ENCODE measurements at regions not wholly inside any gene's neighbourhood (a gene's known extent, or its start where the extent isn't known, plus 50 kb on each side); places are given as distances from the start of the nearest gene placed in this dataset.

DNA sequence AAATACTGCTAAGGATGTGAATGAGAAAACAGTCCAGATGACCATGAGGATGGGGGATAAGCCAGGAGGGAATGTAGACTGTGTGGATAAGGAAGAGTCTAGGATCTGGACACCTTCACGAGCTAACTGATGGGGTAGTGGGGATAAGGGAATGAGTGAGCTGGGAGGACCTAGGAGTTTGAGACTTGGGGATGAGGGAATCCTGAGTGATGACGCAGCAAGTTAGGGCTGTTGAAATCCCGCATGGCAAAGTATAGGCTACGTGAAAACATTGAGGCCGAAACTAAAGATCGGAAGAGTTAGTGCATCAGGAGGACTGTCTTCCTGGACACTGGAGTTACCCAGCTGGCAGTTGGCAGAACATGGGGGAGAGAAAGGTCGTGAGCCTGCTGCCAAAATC lies 129.2 kb upstream of the EEA1 start (continued):
- TF ChIP-seq JUNB (IDR thresholded peaks at IDR 0.05; ENCODE audit: unreplicated experiment) = no peak

DNA sequence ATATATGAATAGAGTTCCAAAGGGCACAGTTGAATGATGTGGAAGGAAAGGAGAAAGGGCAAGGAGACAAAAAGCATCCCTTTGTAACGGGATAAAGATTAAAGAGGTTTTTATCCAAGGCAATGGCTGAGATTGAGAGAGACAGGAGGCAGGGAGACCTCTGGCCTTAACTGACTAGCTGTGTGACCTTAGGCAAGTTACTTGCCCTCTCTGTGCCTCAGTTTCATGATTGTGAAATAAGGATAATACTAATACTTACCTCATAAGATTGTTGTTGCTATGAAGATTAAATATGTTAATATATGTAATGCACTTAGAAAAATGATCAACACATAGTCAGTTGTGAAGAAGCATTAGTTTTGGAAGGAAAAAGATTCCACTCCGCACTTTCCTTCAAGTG lies 130.2 kb upstream of the EEA1 start:
- Mint-ChIP-seq H3K4me1 (peaks cover 21% of the 10 kb centered on the region), H3K27me3 (ENCODE audit: insufficient read depth, low read depth, poor library complexity) (peaks cover 2% of the 10 kb centered on the region), H3K36me3 (ENCODE audit: low read depth) (no peaks in the 10 kb centered on the region), H3K9me3 (no peaks in the 10 kb centered on the region), H3K4me3 (no peak overlapping the region), H3K27ac (no peak overlapping the region)
- H3K27ac ChIP-seq (ENCODE audit: low read depth) = no peak overlapping the region
- H3K4me3 ChIP-seq = no peak overlapping the region
- ATAC-seq (no peak), DNase-seq (ENCODE audit: low spot score) (no peak)
- no peaks in the 10 kb centered on the region for H3K79me2 ChIP-seq (replicated peaks; ENCODE audit: insufficient read depth)
- H3K9me2 ChIP-seq (ENCODE audit: insufficient read depth) = peaks cover 7% of the 10 kb centered on the region; the same call in 1 of the 2 replicates
- no peaks in the 10 kb centered on the region for H3F3A ChIP-seq (replicated peaks; ENCODE audit: low read depth)
- H3K4me2 ChIP-seq = no peak overlapping the region
- no peaks in the 10 kb centered on the region for H3K36me3 ChIP-seq (ENCODE audit: insufficient read depth)
- H2AFZ ChIP-seq = no peak overlapping the region
- H4K20me1 ChIP-seq (replicated peaks; ENCODE audit: insufficient read depth) = no peaks in the 10 kb centered on the region
- peaks cover 13% of the 10 kb centered on the region for H3K4me1 ChIP-seq (ENCODE audit: insufficient read depth)
- H3K27me3 ChIP-seq (ENCODE audit: insufficient read depth) = no peaks in the 10 kb centered on the region
- TF ChIP-seq, protein P1, sequence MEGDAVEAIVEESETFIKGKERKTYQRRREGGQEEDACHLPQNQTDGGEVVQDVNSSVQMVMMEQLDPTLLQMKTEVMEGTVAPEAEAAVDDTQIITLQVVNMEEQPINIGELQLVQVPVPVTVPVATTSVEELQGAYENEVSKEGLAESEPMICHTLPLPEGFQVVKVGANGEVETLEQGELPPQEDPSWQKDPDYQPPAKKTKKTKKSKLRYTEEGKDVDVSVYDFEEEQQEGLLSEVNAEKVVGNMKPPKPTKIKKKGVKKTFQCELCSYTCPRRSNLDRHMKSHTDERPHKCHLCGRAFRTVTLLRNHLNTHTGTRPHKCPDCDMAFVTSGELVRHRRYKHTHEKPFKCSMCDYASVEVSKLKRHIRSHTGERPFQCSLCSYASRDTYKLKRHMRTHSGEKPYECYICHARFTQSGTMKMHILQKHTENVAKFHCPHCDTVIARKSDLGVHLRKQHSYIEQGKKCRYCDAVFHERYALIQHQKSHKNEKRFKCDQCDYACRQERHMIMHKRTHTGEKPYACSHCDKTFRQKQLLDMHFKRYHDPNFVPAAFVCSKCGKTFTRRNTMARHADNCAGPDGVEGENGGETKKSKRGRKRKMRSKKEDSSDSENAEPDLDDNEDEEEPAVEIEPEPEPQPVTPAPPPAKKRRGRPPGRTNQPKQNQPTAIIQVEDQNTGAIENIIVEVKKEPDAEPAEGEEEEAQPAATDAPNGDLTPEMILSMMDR (conservative IDR thresholded peaks at IDR 0.05; ENCODE audit: low read depth in 2 of 2) = no peak
- TF ChIP-seq JUNB (IDR thresholded peaks at IDR 0.05; ENCODE audit: unreplicated experiment) (no peak), STAT1 (IDR thresholded peaks at IDR 0.05; ENCODE audit: unreplicated experiment) (no peak), ZNF331 (CRISPR knock-in tag; IDR thresholded peaks at IDR 0.05; ENCODE audit: low read depth) (no peak), EZH2 (IDR thresholded peaks at IDR 0.05; ENCODE audit: low read depth, unreplicated experiment) (no peak), NANOG (IDR thresholded peaks at IDR 0.05; ENCODE audit: borderline replicate concordance) (no peak), POLR2AphosphoS5 (IDR thresholded peaks at IDR 0.05; ENCODE audit: low read depth) (no peak), CREB1 (CRISPR knock-in tag; IDR thresholded peaks at IDR 0.05; ENCODE audit: low read depth) (no peak)
- TF ChIP-seq, protein P2, sequence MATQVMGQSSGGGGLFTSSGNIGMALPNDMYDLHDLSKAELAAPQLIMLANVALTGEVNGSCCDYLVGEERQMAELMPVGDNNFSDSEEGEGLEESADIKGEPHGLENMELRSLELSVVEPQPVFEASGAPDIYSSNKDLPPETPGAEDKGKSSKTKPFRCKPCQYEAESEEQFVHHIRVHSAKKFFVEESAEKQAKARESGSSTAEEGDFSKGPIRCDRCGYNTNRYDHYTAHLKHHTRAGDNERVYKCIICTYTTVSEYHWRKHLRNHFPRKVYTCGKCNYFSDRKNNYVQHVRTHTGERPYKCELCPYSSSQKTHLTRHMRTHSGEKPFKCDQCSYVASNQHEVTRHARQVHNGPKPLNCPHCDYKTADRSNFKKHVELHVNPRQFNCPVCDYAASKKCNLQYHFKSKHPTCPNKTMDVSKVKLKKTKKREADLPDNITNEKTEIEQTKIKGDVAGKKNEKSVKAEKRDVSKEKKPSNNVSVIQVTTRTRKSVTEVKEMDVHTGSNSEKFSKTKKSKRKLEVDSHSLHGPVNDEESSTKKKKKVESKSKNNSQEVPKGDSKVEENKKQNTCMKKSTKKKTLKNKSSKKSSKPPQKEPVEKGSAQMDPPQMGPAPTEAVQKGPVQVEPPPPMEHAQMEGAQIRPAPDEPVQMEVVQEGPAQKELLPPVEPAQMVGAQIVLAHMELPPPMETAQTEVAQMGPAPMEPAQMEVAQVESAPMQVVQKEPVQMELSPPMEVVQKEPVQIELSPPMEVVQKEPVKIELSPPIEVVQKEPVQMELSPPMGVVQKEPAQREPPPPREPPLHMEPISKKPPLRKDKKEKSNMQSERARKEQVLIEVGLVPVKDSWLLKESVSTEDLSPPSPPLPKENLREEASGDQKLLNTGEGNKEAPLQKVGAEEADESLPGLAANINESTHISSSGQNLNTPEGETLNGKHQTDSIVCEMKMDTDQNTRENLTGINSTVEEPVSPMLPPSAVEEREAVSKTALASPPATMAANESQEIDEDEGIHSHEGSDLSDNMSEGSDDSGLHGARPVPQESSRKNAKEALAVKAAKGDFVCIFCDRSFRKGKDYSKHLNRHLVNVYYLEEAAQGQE (IDR thresholded peaks at IDR 0.05; ENCODE audit: unreplicated experiment) = no peak
